GM18873 (cell line): ENCODE measurements at regions not wholly inside any gene's neighbourhood (a gene's known extent, or its start where the extent isn't known, plus 50 kb on each side); places are given as distances from the start of the nearest gene placed in this dataset.

Experiments
- ATAC-seq: cut with Tn5 transposase; IDR thresholded peaks from one replicate; pipeline ENCODE4 v1.9.1; 2021; ENCODE audit warnings: mild to moderate bottlenecking, moderate library complexity, moderate number of reproducible peaks; ENCODE audit not compliant: unreplicated experiment, low FRiP score

DNA sequence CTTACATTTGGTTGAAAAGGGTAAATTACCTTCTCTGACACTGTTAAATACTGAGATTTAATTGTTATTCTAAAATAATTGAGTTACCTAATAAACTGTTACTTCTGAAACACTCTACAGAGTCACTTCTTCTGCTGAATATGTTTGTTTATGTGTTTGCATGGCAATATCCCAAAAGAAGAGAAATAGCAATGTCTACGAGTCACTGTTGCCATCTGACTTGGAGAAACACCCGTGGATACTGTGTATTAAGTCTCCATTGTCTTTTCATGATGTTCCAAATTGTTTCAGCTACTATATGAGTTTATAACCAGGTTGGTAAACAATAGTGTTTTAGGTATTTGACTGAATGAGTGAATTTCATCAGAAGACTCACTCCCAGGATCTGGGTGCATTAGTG, 754.2 kb upstream of the ID2 start:
- no peak for ATAC-seq

- ATAC-seq = no peak
These were observed 752.6 kb upstream of the ID2 start for GRCh38 chr2:7929281-7929680.

GRCh38 chr2:7930800-7931635, 750.8 kb upstream of the ID2 start:
- no peak for ATAC-seq

DNA sequence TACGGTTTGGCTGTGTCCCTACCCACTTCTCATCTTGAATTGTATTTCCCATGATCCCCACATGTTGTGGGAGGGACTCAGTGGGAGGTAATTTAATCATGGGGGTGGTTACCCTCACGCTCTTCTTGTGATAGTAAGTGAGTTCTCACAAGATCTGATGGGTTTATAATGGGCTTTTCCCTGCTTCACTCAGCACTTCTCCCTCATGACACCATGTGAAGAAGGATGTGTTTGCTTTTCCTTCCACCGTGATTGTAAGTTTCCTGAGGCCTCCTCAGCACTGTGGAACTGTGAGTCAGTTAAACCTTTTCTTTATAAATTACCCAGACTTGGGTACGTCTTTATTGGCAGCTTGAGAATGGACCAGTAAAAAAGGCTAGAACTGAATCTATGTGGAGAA, 750.0 kb upstream of the ID2 start:
- ATAC-seq = no peak

DNA sequence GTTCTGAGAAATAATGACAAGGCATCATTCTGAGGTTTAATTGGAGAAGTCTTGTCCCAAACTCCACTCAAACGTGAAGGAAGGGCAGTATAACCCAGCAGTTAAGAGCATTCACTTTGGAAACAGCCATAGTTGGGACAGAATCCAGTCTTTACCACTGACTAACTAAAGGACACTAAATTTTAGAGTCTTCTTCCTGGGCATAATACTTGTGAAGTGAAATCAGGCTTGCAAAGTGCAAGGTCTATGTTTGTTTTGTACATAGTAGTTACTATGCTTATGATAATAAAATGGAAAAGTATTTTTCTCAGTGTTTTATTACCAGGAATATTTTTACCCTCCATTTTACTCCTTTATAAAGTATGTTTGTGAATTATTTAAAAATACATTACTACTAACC, 748.2 kb upstream of the ID2 start:
- no peak for ATAC-seq

- no peak for ATAC-seq
These were observed 747.4 kb upstream of the ID2 start for GRCh38 chr2:7934476-7934875.

DNA sequence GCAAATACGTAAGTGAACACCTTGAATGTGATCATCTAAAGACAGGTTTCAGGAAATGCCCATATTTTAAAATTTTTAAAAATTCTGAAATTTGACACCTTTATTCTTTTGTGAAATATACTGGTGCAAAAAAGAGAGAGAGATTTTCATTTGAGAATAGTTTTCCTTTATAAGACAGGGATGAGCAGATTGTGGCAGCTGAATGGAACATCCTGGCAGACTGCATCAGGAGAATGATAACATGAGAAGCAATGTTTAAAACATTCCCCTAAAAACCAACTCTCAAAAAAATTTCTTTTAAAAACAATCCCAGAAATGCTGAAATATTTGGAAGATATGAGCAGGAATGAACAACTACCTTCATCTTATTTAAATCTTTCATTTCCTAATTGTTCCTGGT, 744.8 kb upstream of the ID2 start:
- ATAC-seq = no peak

- ATAC-seq = no peak
These were observed 741.1 kb upstream of the ID2 start for GRCh38 chr2:7940723-7941122.

- no peak for ATAC-seq
These were observed 738.4 kb upstream of the ID2 start for GRCh38 chr2:7943446-7943845.

DNA sequence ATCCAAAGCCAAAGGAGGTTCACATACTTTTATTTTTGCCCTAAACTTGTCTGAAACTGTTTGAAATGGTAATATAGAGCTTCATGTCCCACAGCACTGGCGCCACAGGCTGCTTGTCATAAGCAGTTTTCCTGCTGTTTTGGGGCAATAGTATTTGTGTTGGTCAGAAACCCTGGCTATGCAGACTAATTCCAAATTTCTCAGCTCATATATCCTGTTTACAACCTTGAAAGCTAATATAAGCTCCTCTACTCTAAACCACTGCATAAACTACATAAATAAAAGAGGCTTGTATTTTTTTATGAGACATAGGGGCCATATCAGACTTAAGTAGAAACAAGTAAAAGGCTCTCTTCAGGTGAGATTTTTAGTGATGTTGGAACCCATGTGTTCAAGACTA, 736.8 kb upstream of the ID2 start:
- no peak for ATAC-seq

DNA sequence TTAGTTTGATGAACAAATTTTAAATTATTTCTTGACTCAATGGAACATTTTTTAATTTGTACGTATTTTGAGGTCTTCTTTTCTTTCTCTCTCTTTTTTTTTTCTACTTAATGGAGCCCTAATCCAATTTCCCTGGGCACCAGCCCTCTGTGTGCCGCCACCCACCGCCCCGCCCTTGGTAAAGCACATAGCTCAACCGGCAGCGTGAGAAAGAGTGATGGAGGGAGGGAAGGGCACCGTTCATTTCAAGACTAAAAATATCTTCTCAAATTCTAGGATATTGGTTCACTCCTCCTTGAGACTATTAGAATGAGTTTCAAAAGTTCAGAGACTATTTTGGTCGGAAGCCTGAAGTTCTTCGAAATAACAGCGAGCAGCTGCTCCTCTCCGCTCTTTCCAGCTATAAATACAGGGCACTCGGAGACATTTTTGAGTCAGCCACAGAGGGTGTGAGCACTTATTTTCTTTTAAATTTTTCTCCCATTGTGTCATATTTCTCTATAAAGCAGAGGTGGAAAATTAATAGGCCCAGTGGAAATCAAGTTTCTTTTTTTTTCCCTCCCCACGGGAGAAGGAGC, 731.7 kb upstream of the ID2 start:
- ATAC-seq = no peak

DNA sequence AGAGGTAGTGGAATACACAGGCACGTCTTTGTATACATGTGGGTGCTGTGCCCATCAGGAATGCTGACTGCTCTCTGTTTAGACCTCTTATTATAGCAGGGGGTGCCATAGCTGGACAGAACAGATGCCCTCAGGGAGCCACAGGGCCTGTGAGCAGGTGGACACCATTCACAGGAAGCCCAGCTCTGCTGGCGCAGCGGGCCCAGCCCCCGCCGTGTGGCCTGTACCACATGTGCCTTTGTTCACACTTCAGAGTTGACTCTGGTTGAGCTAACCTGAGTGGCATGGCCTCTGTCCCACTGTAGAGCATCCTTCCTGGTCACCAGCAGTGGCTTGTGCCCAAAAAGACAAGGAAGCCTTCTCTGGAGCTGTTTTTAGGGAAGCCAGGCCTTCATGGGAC, 730.9 kb upstream of the ID2 start:
- ATAC-seq = no peak

- ATAC-seq = no peak
These were observed 730.4 kb upstream of the ID2 start for GRCh38 chr2:7951490-7951889.

DNA sequence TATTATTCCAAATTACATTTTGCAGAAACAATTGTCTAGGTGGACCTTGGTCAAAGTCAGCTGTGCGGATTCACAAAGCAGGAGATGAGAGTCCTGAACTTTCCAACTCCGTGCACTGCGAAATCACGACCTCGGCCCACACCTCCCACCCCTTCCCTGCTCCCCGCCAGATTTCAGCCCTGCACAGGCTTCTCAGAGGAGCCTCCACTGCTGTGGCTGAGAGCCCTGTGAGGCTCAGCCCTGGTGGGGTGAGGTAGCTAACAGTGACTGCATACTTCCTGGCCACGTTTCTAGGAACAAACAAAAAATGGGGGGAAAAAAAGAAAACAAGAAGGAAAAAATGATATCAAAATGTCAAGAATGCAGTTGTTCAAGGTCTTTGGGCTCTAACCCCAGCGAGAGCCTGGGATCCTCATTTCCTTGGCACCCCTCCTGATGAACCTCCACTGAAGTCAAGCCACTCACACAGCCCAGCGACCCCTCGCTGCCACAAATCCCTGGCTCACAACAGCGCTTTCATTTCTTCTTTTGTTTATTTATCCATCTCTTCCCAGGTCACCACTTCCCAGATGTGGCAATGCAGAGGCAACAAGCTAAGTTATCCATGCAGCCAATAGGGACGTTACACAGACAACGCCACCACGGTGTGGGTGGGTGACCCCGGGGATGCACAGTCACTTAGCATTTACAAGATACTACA, 729.7 kb upstream of the ID2 start:
- ATAC-seq = no peak

GRCh38 chr2:7953195-7953594, 728.7 kb upstream of the ID2 start:
- no peak for ATAC-seq

DNA sequence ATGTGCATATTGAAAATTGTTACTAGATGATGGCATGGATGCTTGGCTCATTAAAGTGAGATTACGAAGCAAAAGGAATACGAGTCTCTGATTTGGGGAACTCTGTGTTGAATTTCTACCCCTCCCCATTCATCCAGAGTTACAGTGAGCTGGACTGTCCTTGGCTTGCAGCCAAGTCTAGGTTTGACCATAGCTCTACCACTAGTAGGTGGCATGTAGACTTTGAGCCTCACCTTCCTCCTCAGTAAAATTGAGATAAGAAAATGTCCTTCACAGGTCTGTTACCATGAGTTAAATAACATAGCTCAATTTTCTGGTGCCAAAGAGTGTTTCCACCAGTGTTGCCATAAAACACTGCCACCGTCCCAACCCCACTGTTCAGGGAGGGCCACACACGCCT, 727.6 kb upstream of the ID2 start:
- ATAC-seq = no peak

DNA sequence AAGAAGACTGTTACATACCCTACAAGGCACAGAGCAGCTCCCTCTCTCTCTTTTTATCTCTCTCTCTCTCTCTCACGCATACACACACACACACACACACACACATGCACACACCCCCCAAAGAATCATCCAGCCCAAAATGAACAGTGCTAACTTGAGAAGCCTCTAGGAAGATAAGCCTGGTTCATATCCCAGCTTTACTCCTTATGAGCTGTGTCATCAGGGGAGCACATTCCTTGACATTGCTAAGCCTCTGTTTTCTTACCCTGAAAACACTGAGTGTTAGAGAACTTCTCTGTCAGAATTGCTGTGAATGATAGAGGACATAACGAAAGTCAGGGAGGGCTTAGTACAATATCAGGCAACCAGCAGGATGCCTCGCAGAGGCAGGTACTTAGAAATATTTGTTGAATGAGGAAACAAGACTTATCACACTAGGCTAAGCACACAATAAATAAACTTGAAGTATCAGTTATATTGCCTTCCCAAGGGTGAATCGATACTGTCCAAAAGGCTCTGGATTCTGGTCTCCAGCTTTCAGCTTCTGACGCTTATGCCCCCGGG, 725.6 kb upstream of the ID2 start:
- no peak for ATAC-seq

GRCh38 chr2:7961550-7961949, 720.3 kb upstream of the ID2 start:
- no peak for ATAC-seq

DNA sequence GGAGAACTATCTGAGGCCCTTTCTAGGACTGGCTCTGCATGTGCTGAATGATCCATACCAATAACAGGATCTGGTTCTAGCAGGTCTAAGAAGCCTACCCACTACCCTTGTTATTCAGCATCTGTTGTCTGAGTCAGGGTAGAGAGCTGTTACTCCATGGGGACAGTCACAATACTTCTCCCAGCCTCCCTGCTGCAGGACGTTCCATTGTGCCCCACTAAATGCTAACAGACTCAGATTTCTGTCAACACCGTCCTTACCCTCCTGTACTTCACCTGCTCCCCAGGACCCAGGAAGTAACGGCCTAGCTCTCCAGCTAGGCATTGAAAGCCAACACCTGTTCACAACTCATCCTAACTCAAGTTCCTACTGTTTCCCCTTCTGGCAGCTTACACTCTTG, 719.7 kb upstream of the ID2 start:
- no peak for ATAC-seq

GRCh38 chr2:7963787-7964186, 718.1 kb upstream of the ID2 start:
- ATAC-seq = no peak

- ATAC-seq = no peak
These were observed 715.8 kb upstream of the ID2 start for GRCh38 chr2:7966032-7966431.
